WTC11 (cell line): ENCODE measurements at regions not wholly inside any gene's neighbourhood (a gene's known extent, or its start where the extent isn't known, plus 50 kb on each side); places are given as distances from the start of the nearest gene placed in this dataset.

Source experiments
- ATAC-seq: fragments of 200-7000 bp; cut with Tn5 transposase; 2 replicates; pipeline ENCODE4 v1.10.0; 2021; ENCODE audit warnings: mild to moderate bottlenecking, moderate library complexity
- CTCF ChIA-PET: fragments of 300-600 bp; sonication (Branson Sonifier 250); formaldehyde crosslinking; loops from one replicate; lab custom pipeline; 2021; ENCODE audit warnings: antibody characterized with exemption; lab: Charles Lee
- POLR2A ChIA-PET: fragments of 350-600 bp; sonication (Branson Sonifier 250); formaldehyde crosslinking; loops from one replicate; lab custom pipeline; 2021; ENCODE audit warnings: antibody characterized with exemption; lab: Charles Lee
- DNase-seq: peaks from one replicate; pipeline ENCODE4 v3.0.0; 2021; ENCODE audit warnings: low spot score
- H3K27ac Mint-ChIP-seq: 2 replicates; pipeline ENCODE4 v1.8.0; 2021; ENCODE audit warnings: mixed read lengths
- H3K27me3 Mint-ChIP-seq: 2 replicates; pipeline ENCODE4 v1.8.0; 2021; ENCODE audit warnings: low read depth, mild to moderate bottlenecking, moderate library complexity, mixed read lengths
- H3K36me3 Mint-ChIP-seq: 2 replicates; pipeline ENCODE4 v1.8.0; 2021; ENCODE audit warnings: mixed read lengths
- H3K4me1 Mint-ChIP-seq: 2 replicates; pipeline ENCODE4 v1.8.0; 2022; ENCODE audit warnings: mixed read lengths
- H3K4me3 Mint-ChIP-seq: 2 replicates; pipeline ENCODE4 v1.8.0; 2021; ENCODE audit warnings: mild to moderate bottlenecking, moderate library complexity, mixed read lengths
- H3K9me3 Mint-ChIP-seq: 2 replicates; pipeline ENCODE4 v1.8.0; 2021; ENCODE audit warnings: mixed read lengths
- ATF1 ChIP-seq: sonication (generic); formaldehyde crosslinking; IDR thresholded peaks from 2 replicates; pipeline ENCODE4 v1.8.1; 2023; ENCODE audit warnings: mild to moderate bottlenecking, moderate library complexity, missing genetic modification reagents
- EMX1 ChIP-seq: fragments of 250-450 bp; sonication (Bioruptor Pico); IDR thresholded peaks from 2 replicates; pipeline ENCODE4 v1.8.0; 2021; ENCODE audit warnings: mild to moderate bottlenecking
- ESRRA ChIP-seq: sonication (generic); formaldehyde crosslinking; IDR thresholded peaks from 2 replicates; pipeline ENCODE4 v1.8.1; 2022; ENCODE audit warnings: mild to moderate bottlenecking, missing genetic modification reagents, borderline replicate concordance
- GRHL2 ChIP-seq: fragments of 250-450 bp; sonication (Bioruptor Pico); IDR thresholded peaks from 2 replicates; pipeline ENCODE4 v1.8.0; 2022; ENCODE audit warnings: mild to moderate bottlenecking, moderate library complexity; ENCODE audit not compliant: insufficient replicate concordance, severe bottlenecking
- IRF2 ChIP-seq: sonication (generic); formaldehyde crosslinking; IDR thresholded peaks from 2 replicates; pipeline ENCODE4 v1.8.0; 2022; ENCODE audit warnings: low read depth, missing genetic modification reagents, borderline replicate concordance
- MYBL2 ChIP-seq: sonication (generic); formaldehyde crosslinking; IDR thresholded peaks from 2 replicates; pipeline ENCODE4 v1.8.1; 2023; ENCODE audit warnings: mild to moderate bottlenecking, moderate library complexity, missing genetic modification reagents
- NFE2L1 ChIP-seq: sonication (generic); formaldehyde crosslinking; IDR thresholded peaks from 2 replicates; pipeline ENCODE4 v1.8.1; 2023; ENCODE audit warnings: missing genetic modification reagents
- PRRX2 ChIP-seq: fragments of 250-450 bp; sonication (Bioruptor Pico); IDR thresholded peaks from 2 replicates; pipeline ENCODE4 v1.8.0; 2021; ENCODE audit warnings: mild to moderate bottlenecking
- RELA ChIP-seq: sonication (generic); formaldehyde crosslinking; IDR thresholded peaks from 2 replicates; pipeline ENCODE4 v1.8.1; 2022; ENCODE audit warnings: missing genetic modification reagents, mild to moderate bottlenecking, borderline replicate concordance
- ZNF396 ChIP-seq: fragments of 250-450 bp; sonication (Bioruptor Pico); IDR thresholded peaks from 2 replicates; pipeline ENCODE4 v1.8.0; 2021; ENCODE audit warnings: mild to moderate bottlenecking, moderate library complexity, borderline replicate concordance
- TF ChIP-seq, protein P1 (sequence below): sonication (generic); formaldehyde crosslinking; IDR thresholded peaks from 2 replicates; pipeline ENCODE4 v1.8.1; 2023; ENCODE audit warnings: mild to moderate bottlenecking, missing genetic modification reagents
- TF ChIP-seq, protein P2 (sequence below): fragments of 250-450 bp; sonication (Bioruptor Pico); IDR thresholded peaks from 2 replicates; pipeline ENCODE4 v2.1.2; 2022; ENCODE audit warnings: mild to moderate bottlenecking, moderate library complexity
- TF ChIP-seq, protein P3 (sequence below): sonication (generic); formaldehyde crosslinking; IDR thresholded peaks from 2 replicates; pipeline ENCODE4 v1.8.1; 2023; ENCODE audit warnings: mild to moderate bottlenecking, missing genetic modification reagents, moderate library complexity
- TF ChIP-seq, protein P4 (sequence below): sonication (generic); formaldehyde crosslinking; IDR thresholded peaks from 2 replicates; pipeline ENCODE4 v1.8.0; 2022; ENCODE audit warnings: mild to moderate bottlenecking, missing genetic modification reagents
- TF ChIP-seq, protein P5 (sequence below): fragments of 250-450 bp; sonication (Bioruptor Pico); IDR thresholded peaks from 2 replicates; pipeline ENCODE4 v1.9.0; 2021; ENCODE audit warnings: mild to moderate bottlenecking
- TF ChIP-seq, protein P6 (sequence below): fragments of 250-450 bp; sonication (Bioruptor Pico); IDR thresholded peaks from 2 replicates; pipeline ENCODE4 v1.9.0; 2021; ENCODE audit warnings: mild to moderate bottlenecking, borderline replicate concordance

DNA sequence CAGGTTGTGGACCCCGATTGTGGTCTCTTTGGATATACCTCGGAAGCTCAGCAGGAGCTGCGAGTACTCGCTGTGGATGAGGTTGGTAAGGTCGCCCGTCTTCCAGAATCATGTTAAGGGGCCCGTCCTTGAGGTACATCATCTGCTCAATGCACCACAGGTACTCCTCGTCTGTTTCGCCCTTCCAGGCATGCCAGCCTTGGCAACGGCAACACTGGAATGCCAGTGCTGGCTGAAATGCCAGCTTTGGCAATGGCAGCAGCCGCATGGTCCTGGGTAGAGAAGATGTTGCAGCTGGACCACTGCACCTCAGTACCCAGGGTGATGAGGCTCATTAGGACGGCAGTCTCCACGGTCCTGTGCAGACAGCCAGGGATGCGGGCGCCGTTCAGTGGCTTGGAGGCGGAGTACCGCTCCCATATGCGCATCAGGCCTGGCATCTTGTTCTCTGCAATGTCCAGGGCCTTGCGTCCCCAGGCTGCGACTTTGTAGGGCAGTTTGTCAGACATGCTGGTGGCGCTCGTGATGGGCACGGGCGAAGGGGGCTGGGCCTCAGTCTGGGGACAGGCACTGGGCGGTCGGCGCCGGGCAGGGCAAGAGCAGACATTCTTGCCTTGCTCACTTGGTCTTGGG lies 122.2 kb upstream of the NXPH2 start (continued):
- TF ChIP-seq, protein P1, sequence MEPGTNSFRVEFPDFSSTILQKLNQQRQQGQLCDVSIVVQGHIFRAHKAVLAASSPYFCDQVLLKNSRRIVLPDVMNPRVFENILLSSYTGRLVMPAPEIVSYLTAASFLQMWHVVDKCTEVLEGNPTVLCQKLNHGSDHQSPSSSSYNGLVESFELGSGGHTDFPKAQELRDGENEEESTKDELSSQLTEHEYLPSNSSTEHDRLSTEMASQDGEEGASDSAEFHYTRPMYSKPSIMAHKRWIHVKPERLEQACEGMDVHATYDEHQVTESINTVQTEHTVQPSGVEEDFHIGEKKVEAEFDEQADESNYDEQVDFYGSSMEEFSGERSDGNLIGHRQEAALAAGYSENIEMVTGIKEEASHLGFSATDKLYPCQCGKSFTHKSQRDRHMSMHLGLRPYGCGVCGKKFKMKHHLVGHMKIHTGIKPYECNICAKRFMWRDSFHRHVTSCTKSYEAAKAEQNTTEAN (CRISPR knock-in tag): no peak
- no peak for TF ChIP-seq PRRX2 (CRISPR knock-in tag)
- TF ChIP-seq ZNF396 (CRISPR knock-in tag): no peak
- TF ChIP-seq, protein P2, sequence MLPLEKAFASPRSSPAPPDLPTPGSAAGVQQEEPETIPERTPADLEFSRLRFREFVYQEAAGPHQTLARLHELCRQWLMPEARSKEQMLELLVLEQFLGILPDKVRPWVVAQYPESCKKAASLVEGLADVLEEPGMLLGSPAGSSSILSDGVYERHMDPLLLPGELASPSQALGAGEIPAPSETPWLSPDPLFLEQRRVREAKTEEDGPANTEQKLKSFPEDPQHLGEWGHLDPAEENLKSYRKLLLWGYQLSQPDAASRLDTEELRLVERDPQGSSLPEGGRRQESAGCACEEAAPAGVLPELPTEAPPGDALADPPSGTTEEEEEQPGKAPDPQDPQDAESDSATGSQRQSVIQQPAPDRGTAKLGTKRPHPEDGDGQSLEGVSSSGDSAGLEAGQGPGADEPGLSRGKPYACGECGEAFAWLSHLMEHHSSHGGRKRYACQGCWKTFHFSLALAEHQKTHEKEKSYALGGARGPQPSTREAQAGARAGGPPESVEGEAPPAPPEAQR (CRISPR knock-in tag): no peak
- TF ChIP-seq, protein P3, sequence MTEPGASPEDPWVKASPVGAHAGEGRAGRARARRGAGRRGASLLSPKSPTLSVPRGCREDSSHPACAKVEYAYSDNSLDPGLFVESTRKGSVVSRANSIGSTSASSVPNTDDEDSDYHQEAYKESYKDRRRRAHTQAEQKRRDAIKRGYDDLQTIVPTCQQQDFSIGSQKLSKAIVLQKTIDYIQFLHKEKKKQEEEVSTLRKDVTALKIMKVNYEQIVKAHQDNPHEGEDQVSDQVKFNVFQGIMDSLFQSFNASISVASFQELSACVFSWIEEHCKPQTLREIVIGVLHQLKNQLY: no peak
- TF ChIP-seq ATF1: no peak
- TF ChIP-seq EMX1 (CRISPR knock-in tag): no peak
- TF ChIP-seq GRHL2 (CRISPR knock-in tag): no peak
- TF ChIP-seq MYBL2: no peak

DNA sequence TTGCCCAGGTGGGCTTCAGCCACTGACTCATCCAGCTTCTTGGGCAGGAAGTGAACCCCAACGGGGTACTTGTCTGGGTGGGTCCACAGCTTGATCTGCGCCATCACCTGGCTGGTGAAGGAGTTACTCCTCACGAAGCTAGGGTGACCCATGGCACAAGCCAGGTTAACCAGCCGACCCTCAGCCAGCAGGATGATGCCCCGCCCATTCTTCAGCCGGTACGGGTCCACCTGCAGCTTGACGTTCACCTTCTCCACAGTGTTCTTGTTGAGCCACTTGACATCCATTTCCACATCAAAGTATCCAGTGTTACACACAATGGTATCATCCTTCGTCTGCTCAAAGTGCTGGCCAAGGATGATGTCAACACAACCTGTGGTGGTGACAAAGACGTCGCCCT lies 121.3 kb upstream of the NXPH2 start:
- TF ChIP-seq, protein P4, sequence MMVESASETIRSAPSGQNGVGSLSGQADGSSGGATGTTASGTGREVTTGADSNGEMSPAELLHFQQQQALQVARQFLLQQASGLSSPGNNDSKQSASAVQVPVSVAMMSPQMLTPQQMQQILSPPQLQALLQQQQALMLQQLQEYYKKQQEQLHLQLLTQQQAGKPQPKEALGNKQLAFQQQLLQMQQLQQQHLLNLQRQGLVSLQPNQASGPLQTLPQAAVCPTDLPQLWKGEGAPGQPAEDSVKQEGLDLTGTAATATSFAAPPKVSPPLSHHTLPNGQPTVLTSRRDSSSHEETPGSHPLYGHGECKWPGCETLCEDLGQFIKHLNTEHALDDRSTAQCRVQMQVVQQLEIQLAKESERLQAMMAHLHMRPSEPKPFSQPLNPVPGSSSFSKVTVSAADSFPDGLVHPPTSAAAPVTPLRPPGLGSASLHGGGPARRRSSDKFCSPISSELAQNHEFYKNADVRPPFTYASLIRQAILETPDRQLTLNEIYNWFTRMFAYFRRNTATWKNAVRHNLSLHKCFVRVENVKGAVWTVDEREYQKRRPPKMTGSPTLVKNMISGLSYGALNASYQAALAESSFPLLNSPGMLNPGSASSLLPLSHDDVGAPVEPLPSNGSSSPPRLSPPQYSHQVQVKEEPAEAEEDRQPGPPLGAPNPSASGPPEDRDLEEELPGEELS (CRISPR knock-in tag): no peak
- no peak for TF ChIP-seq NFE2L1 (CRISPR knock-in tag)
- TF ChIP-seq, all 79 proteins: peak for 0
- ChIA-PET POLR2A (no interaction called here), CTCF (no interaction called here)
- Mint-ChIP-seq H3K27ac (no peak overlapping the region), H3K4me3 (no peak overlapping the region), H3K27me3 (no peaks in the 10 kb centered on the region), H3K9me3 (0 out of 2 replicates have a peak, but pooled peaks cover 18% of the 10 kb centered on the region), H3K4me1 (no peaks in the 10 kb centered on the region), H3K36me3 (no peaks in the 10 kb centered on the region)
- DNase-seq (no peak), ATAC-seq (peak; percentile 36; the same call in 1 of the 2 replicates)

DNA sequence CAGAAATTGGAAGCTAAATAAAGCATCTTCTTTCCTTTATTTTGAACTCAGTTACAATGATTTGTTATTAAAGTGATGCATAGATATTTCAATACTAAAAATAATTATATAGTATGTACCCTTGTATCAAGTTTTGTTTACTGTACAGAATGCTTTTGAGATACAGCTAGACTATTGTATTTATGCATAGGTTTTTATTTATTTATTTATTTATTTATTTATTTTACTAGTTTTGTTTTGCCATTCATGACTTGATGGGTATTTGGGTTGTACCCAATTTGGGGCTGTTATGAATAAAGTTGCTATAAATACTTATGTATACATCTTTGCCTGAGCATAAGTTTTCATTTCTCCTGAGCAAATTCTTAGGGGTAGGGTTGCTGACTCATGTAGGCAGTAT lies 118.7 kb upstream of the NXPH2 start:
- H3K36me3 Mint-ChIP-seq: no peaks in the 10 kb centered on the region
- ChIA-PET CTCF (no interaction called here), POLR2A (no interaction called here)
- no peak overlapping the region for H3K27ac Mint-ChIP-seq
- no peaks in the 10 kb centered on the region for H3K27me3 Mint-ChIP-seq
- ATAC-seq (no peak), DNase-seq (no peak)
- H3K9me3 Mint-ChIP-seq: 0 out of 2 replicates have a peak, but pooled peaks cover 18% of the 10 kb centered on the region
- H3K4me3 Mint-ChIP-seq: no peak overlapping the region
- H3K4me1 Mint-ChIP-seq: no peaks in the 10 kb centered on the region
- TF ChIP-seq, protein P4 (CRISPR knock-in tag): no peak
- TF ChIP-seq, protein P5, sequence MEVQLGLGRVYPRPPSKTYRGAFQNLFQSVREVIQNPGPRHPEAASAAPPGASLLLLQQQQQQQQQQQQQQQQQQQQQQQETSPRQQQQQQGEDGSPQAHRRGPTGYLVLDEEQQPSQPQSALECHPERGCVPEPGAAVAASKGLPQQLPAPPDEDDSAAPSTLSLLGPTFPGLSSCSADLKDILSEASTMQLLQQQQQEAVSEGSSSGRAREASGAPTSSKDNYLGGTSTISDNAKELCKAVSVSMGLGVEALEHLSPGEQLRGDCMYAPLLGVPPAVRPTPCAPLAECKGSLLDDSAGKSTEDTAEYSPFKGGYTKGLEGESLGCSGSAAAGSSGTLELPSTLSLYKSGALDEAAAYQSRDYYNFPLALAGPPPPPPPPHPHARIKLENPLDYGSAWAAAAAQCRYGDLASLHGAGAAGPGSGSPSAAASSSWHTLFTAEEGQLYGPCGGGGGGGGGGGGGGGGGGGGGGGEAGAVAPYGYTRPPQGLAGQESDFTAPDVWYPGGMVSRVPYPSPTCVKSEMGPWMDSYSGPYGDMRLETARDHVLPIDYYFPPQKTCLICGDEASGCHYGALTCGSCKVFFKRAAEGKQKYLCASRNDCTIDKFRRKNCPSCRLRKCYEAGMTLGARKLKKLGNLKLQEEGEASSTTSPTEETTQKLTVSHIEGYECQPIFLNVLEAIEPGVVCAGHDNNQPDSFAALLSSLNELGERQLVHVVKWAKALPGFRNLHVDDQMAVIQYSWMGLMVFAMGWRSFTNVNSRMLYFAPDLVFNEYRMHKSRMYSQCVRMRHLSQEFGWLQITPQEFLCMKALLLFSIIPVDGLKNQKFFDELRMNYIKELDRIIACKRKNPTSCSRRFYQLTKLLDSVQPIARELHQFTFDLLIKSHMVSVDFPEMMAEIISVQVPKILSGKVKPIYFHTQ (CRISPR knock-in tag): no peak
- no peak for TF ChIP-seq IRF2
- no peak for TF ChIP-seq RELA
- TF ChIP-seq ESRRA (CRISPR knock-in tag): no peak
- TF ChIP-seq, protein P6, sequence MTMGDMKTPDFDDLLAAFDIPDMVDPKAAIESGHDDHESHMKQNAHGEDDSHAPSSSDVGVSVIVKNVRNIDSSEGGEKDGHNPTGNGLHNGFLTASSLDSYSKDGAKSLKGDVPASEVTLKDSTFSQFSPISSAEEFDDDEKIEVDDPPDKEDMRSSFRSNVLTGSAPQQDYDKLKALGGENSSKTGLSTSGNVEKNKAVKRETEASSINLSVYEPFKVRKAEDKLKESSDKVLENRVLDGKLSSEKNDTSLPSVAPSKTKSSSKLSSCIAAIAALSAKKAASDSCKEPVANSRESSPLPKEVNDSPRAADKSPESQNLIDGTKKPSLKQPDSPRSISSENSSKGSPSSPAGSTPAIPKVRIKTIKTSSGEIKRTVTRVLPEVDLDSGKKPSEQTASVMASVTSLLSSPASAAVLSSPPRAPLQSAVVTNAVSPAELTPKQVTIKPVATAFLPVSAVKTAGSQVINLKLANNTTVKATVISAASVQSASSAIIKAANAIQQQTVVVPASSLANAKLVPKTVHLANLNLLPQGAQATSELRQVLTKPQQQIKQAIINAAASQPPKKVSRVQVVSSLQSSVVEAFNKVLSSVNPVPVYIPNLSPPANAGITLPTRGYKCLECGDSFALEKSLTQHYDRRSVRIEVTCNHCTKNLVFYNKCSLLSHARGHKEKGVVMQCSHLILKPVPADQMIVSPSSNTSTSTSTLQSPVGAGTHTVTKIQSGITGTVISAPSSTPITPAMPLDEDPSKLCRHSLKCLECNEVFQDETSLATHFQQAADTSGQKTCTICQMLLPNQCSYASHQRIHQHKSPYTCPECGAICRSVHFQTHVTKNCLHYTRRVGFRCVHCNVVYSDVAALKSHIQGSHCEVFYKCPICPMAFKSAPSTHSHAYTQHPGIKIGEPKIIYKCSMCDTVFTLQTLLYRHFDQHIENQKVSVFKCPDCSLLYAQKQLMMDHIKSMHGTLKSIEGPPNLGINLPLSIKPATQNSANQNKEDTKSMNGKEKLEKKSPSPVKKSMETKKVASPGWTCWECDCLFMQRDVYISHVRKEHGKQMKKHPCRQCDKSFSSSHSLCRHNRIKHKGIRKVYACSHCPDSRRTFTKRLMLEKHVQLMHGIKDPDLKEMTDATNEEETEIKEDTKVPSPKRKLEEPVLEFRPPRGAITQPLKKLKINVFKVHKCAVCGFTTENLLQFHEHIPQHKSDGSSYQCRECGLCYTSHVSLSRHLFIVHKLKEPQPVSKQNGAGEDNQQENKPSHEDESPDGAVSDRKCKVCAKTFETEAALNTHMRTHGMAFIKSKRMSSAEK (CRISPR knock-in tag): no peak
